HUES48 (cell line): ENCODE measurements at regions not wholly inside any gene's neighbourhood (a gene's known extent, or its start where the extent isn't known, plus 50 kb on each side); places are given as distances from the start of the nearest gene placed in this dataset.

ENCODE experiments used
- H3K27ac ChIP-seq: one replicate; pipeline ENCODE4 v1.7.0; 2013; ENCODE audit warnings: low read depth, low read length, inconsistent platforms
- H3K27me3 ChIP-seq: 2 replicates; pipeline ENCODE4 v1.6.1; 2013; ENCODE audit warnings: mild to moderate bottlenecking, low read length; ENCODE audit not compliant: control insufficient read depth, insufficient read depth
- H3K36me3 ChIP-seq: 2 replicates; pipeline ENCODE4 v1.6.1; 2013; ENCODE audit warnings: low read length; ENCODE audit not compliant: control insufficient read depth, insufficient read depth
- H3K4me1 ChIP-seq: 2 replicates; pipeline ENCODE4 v1.6.1; 2013; ENCODE audit warnings: mild to moderate bottlenecking, low read length; ENCODE audit not compliant: control insufficient read depth, insufficient read depth
- H3K4me3 ChIP-seq: 2 replicates; pipeline ENCODE4 v1.5.1; 2013; ENCODE audit warnings: mild to moderate bottlenecking, low read depth, low read length
- H3K9ac ChIP-seq: 2 replicates; pipeline ENCODE4 v1.6.1; 2013; ENCODE audit warnings: mild to moderate bottlenecking, low read depth, low read length, moderate library complexity
- H3K9me3 ChIP-seq: 2 replicates; pipeline ENCODE4 v1.6.1; 2013; ENCODE audit warnings: low read length; ENCODE audit not compliant: control insufficient read depth, insufficient read depth

- H3K36me3 ChIP-seq: no peaks in the 10 kb centered on the region
- no peak overlapping the region for H3K4me3 ChIP-seq
- no peaks in the 10 kb centered on the region for H3K27me3 ChIP-seq
- no peak overlapping the region for H3K9ac ChIP-seq
- H3K9me3 ChIP-seq: no peaks in the 10 kb centered on the region
- H3K27ac ChIP-seq: no peak overlapping the region
- peaks cover 10% of the 10 kb centered on the region for H3K4me1 ChIP-seq
Observed at GRCh38 chr10:121155742-121156474, 304.7 kb downstream of the WDR11 start.

- H3K36me3 ChIP-seq: no peaks in the 10 kb centered on the region
- no peak overlapping the region for H3K9ac ChIP-seq
- H3K27ac ChIP-seq: no peak overlapping the region
- H3K27me3 ChIP-seq: no peaks in the 10 kb centered on the region
- no peak overlapping the region for H3K4me3 ChIP-seq
- peaks cover 5% of the 10 kb centered on the region for H3K4me1 ChIP-seq
- H3K9me3 ChIP-seq: no peaks in the 10 kb centered on the region
Observed at GRCh38 chr10:121157998-121158397, 306.8 kb downstream of the WDR11 start.

GRCh38 chr10:121158988-121159579 lies 307.9 kb downstream of the WDR11 start:
- H3K4me3 ChIP-seq: no peak overlapping the region
- no peaks in the 10 kb centered on the region for H3K4me1 ChIP-seq
- H3K9me3 ChIP-seq: no peaks in the 10 kb centered on the region
- H3K27ac ChIP-seq: no peak overlapping the region
- H3K9ac ChIP-seq: no peak overlapping the region
- no peaks in the 10 kb centered on the region for H3K36me3 ChIP-seq
- H3K27me3 ChIP-seq: no peaks in the 10 kb centered on the region

- Histone ChIP-seq H3K9ac (no peak overlapping the region), H3K4me3 (no peak overlapping the region)
Observed at GRCh38 chr10:121159670-121160069, 308.5 kb downstream of the WDR11 start.

GRCh38 chr10:121165276-121165675 lies 314.1 kb downstream of the WDR11 start:
- H3K4me3 ChIP-seq: no peak overlapping the region
- H3K36me3 ChIP-seq: no peaks in the 10 kb centered on the region
- no peaks in the 10 kb centered on the region for H3K4me1 ChIP-seq
- no peak overlapping the region for H3K27ac ChIP-seq
- no peak overlapping the region for H3K9ac ChIP-seq
- no peaks in the 10 kb centered on the region for H3K9me3 ChIP-seq
- H3K27me3 ChIP-seq: no peaks in the 10 kb centered on the region

More at GRCh38 chr10:121159670-121160069, 308.5 kb downstream of the WDR11 start:
- Histone ChIP-seq H3K4me1 (no peaks in the 10 kb centered on the region), H3K36me3 (no peaks in the 10 kb centered on the region), H3K9me3 (no peaks in the 10 kb centered on the region), H3K27me3 (no peaks in the 10 kb centered on the region), H3K27ac (no peak overlapping the region)

- Histone ChIP-seq H3K4me1 (no peaks in the 10 kb centered on the region), H3K27ac (no peak overlapping the region), H3K27me3 (no peaks in the 10 kb centered on the region), H3K9me3 (no peaks in the 10 kb centered on the region), H3K36me3 (no peaks in the 10 kb centered on the region), H3K9ac (no peak overlapping the region), H3K4me3 (no peak overlapping the region)
Observed at GRCh38 chr10:121167534-121168243, 316.5 kb downstream of the WDR11 start.

- Histone ChIP-seq H3K9me3 (no peaks in the 10 kb centered on the region), H3K4me1 (no peaks in the 10 kb centered on the region), H3K4me3 (no peak overlapping the region), H3K27ac (no peak overlapping the region), H3K9ac (no peak overlapping the region), H3K27me3 (no peaks in the 10 kb centered on the region), H3K36me3 (no peaks in the 10 kb centered on the region)
Observed at GRCh38 chr10:121168545-121169216, 317.5 kb downstream of the WDR11 start.

- Histone ChIP-seq H3K36me3 (no peaks in the 10 kb centered on the region), H3K27me3 (no peaks in the 10 kb centered on the region), H3K27ac (no peak overlapping the region), H3K9me3 (no peaks in the 10 kb centered on the region), H3K9ac (no peak overlapping the region), H3K4me3 (no peak overlapping the region), H3K4me1 (no peaks in the 10 kb centered on the region)
Observed at GRCh38 chr10:121169406-121169805, 318.2 kb downstream of the WDR11 start.

GRCh38 chr10:121171825-121172787 lies 320.9 kb downstream of the WDR11 start:
- Histone ChIP-seq H3K27me3 (no peaks in the 10 kb centered on the region), H3K4me1 (no peaks in the 10 kb centered on the region), H3K9ac (no peak overlapping the region), H3K36me3 (no peaks in the 10 kb centered on the region), H3K27ac (no peak overlapping the region), H3K4me3 (no peak overlapping the region), H3K9me3 (no peaks in the 10 kb centered on the region)

GRCh38 chr10:121179006-121179405 lies 327.8 kb downstream of the WDR11 start:
- Histone ChIP-seq H3K27me3 (no peaks in the 10 kb centered on the region), H3K9me3 (no peaks in the 10 kb centered on the region), H3K4me1 (no peaks in the 10 kb centered on the region), H3K36me3 (no peaks in the 10 kb centered on the region), H3K9ac (no peak overlapping the region), H3K27ac (no peak overlapping the region), H3K4me3 (no peak overlapping the region)
